GM12878 (cell line): ENCODE measurements at regions not wholly inside any gene's neighbourhood (a gene's known extent, or its start where the extent isn't known, plus 50 kb on each side); places are given as distances from the start of the nearest gene placed in this dataset.

Experiments used
- ATAC-seq: fragments of 200-7000 bp; cut with Tn5 transposase; 3 replicates; pipeline ENCODE4 v1.9.1; 2020; ENCODE audit warnings: mild to moderate bottlenecking, moderate library complexity
- BruUV-seq: library from RNA; stranded (reverse); fragments of 400-500 nt; replicated peaks from 2 replicates; lab custom pipeline; 2021; lab: Mats Ljungman, UMichigan
- CTCF ChIA-PET: fragments of 300-600 bp; sonication (Branson Sonifier 250); formaldehyde crosslinking; extraction: SDS; loops from one replicate; lab custom pipeline; 2021; ENCODE audit warnings: inconsistent platforms; lab: Yijun Ruan, JAX
- POLR2A ChIA-PET: fragments of 350-600 bp; formaldehyde crosslinking; extraction: SDS; loops from one replicate; lab custom pipeline; 2021; ENCODE audit warnings: inconsistent platforms; lab: Charles Lee
- RAD21 ChIA-PET: fragments of 300-600 bp; sonication (Branson Sonifier 250); formaldehyde crosslinking; loops from one replicate; lab custom pipeline; 2023; ENCODE audit warnings: antibody characterized with exemption; ENCODE audit not compliant: unreplicated experiment; lab: Charles Lee
- SMC1A ChIA-PET: fragments of 300-600 bp; sonication (Branson Sonifier 250); formaldehyde crosslinking; loops from one replicate; lab custom pipeline; 2023; ENCODE audit not compliant: unreplicated experiment, uncharacterized antibody; lab: Charles Lee
- DNase-seq: peaks from one replicate; pipeline ENCODE4 v3.0.0-alpha.2; 2011; ENCODE audit warnings: low read depth, low spot score
- FAIRE-seq: peaks from 3 replicates; lab custom pipeline; 2011; peaks lifted over from hg19 to GRCh38; lab: Jason Lieb, UNC
- H2AFZ ChIP-seq: 2 replicates; pipeline ENCODE4 v1.6.0; 2011; ENCODE audit warnings: low read depth, low read length, control low read depth; ENCODE audit not compliant: control insufficient read depth
- H3K27ac ChIP-seq: 2 replicates; pipeline ENCODE4 v1.5.1; 2011; ENCODE audit warnings: control low read depth; ENCODE audit not compliant: control insufficient read depth, insufficient read depth
- H3K27me3 ChIP-seq, 2 experiments: replicated peaks in 1 of 2; 2 replicates each; pipeline versions ENCODE4 v1.6.0 to v1.6.1; 2011; ENCODE audit warnings: low read length in 1 of 2; ENCODE audit not compliant: control insufficient read depth in 2 of 2, insufficient read depth in 2 of 2
- H3K36me3 ChIP-seq, 2 experiments: 2 replicates each; pipeline ENCODE4 v1.5.1; 2011; ENCODE audit warnings: low read length in 1 of 2; ENCODE audit not compliant: control insufficient read depth in 2 of 2, insufficient read depth in 2 of 2
- H3K4me1 ChIP-seq: 2 replicates; pipeline ENCODE4 v1.6.1; 2011; ENCODE audit warnings: mild to moderate bottlenecking, low read length, moderate library complexity, mixed read lengths; ENCODE audit not compliant: control insufficient read depth, insufficient read depth
- H3K4me2 ChIP-seq: 2 replicates; pipeline ENCODE4 v1.6.0; 2011; ENCODE audit warnings: control low read depth; ENCODE audit not compliant: control insufficient read depth, insufficient read depth
- H3K4me3 ChIP-seq: fragments of 200-600 bp; sonication (generic); 2 replicates; pipeline ENCODE4 v1.5.1; 2016
- H3K79me2 ChIP-seq: 2 replicates; pipeline ENCODE4 v1.6.0; 2011; ENCODE audit warnings: low read length; ENCODE audit not compliant: control insufficient read depth, insufficient read depth
- H3K9ac ChIP-seq: 2 replicates; pipeline ENCODE4 v1.8.0; 2011; ENCODE audit warnings: low read length, control low read depth, mixed read lengths; ENCODE audit not compliant: control insufficient read depth, insufficient read depth
- H3K9me3 ChIP-seq: replicated peaks from 3 replicates; pipeline ENCODE4 v1.5.1; 2011; ENCODE audit warnings: mild to moderate bottlenecking, low read length; ENCODE audit not compliant: control insufficient read depth, insufficient read depth
- H4K20me1 ChIP-seq: 2 replicates; pipeline ENCODE4 v1.6.0; 2011; ENCODE audit not compliant: control insufficient read depth, insufficient read depth
- MXI1 ChIP-seq: fragments of 150-350 bp; IDR thresholded peaks from 2 replicates; pipeline ENCODE4 v1.6.1; 2011; ENCODE audit warnings: low read depth, mild to moderate bottlenecking, inconsistent platforms, low read length, improper control_type of control experiment
- NBN ChIP-seq: fragments of 450-650 bp; IDR thresholded peaks from 2 replicates; pipeline ENCODE4 v1.6.1; 2016
- NR2F1 ChIP-seq: fragments of 450-650 bp; conservative IDR thresholded peaks from 2 replicates; pipeline ENCODE4 v1.6.1; 2017; ENCODE audit warnings: mild to moderate bottlenecking
- PAX5 ChIP-seq: IDR thresholded peaks from 2 replicates; pipeline ENCODE4 v1.6.1; 2011; ENCODE audit warnings: low read depth, low read length, borderline replicate concordance
- PAX8 ChIP-seq: fragments of 450-650 bp; IDR thresholded peaks from 2 replicates; pipeline ENCODE4 v1.6.1; 2017; ENCODE audit warnings: mild to moderate bottlenecking, moderate library complexity
- POLR2A ChIP-seq: IDR thresholded peaks from 2 replicates; pipeline ENCODE4 v1.6.1; 2011; ENCODE audit warnings: low read depth, mild to moderate bottlenecking, low read length
- RFX5 ChIP-seq: IDR thresholded peaks from 2 replicates; pipeline ENCODE4 v1.6.1; 2011; ENCODE audit warnings: low read depth, low read length, improper control_type of control experiment
- SPI1 ChIP-seq: IDR thresholded peaks from 2 replicates; pipeline ENCODE4 v1.6.1; 2011; ENCODE audit warnings: low read depth, mild to moderate bottlenecking, low read length, moderate library complexity, borderline replicate concordance; ENCODE audit not compliant: insufficient read depth
- STAT1 ChIP-seq: fragments of 450-650 bp; conservative IDR thresholded peaks from 2 replicates; pipeline ENCODE4 v1.6.1; 2014; ENCODE audit warnings: antibody characterized with exemption, mild to moderate bottlenecking
- TCF3 ChIP-seq: IDR thresholded peaks from 2 replicates; pipeline ENCODE4 v1.6.1; 2012; ENCODE audit warnings: low read depth, mild to moderate bottlenecking, low read length, borderline replicate concordance; ENCODE audit not compliant: insufficient read depth
- WGBS: methylation state at CpG from one replicate; pipeline ENCODE4 v1.1.6; 2016; ENCODE audit warnings: low lambda C conversion rate; ENCODE audit not compliant: insufficient replicate concordance, insufficient coverage; ENCODE audit errors: missing lambda C conversion rate; 5-methylcytosine and 5-hydroxymethylcytosine counted together
- in situ Hi-C: fragments of 300-500 bp; cut with MboI; formaldehyde crosslinking; loops from 9 replicates; pipeline ENCODE4 v1.14.3; 2018; ENCODE audit warnings: mixed read lengths
- intact Hi-C: fragments of 100-400 bp; cut with micrococcal nuclease; formaldehyde crosslinking; loops from one replicate; pipeline ENCODE4 v1.14.2; 2022; ENCODE audit not compliant: unreplicated experiment
- TF ChIP-seq, protein P1 (sequence below): IDR thresholded peaks from 2 replicates; pipeline ENCODE4 v1.6.1; 2011; ENCODE audit warnings: borderline replicate concordance, low read depth, mild to moderate bottlenecking, moderate library complexity, mixed read lengths, low read length; ENCODE audit not compliant: insufficient read depth; ENCODE audit errors: extremely low read length

DNA sequence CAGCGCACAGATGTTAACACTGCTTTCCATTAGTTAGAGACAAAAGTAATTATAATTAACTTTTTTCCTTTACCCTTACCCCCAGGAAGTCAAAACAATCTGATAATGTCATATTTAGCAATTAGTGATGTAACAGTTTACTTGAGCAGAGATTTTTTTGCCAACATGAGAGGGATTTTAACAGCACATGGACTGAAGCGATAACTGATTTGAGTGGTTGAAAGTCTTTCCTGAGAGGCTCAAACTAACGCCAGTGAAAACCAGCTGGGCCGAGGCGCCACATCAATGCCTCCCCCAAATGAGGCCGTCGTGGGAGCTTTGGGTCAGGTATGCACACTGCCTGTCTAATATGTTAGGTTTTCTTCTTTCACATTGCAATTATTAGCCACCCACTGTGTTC, 469.9 kb upstream of the SMIM21 start:
- no peak for DNase-seq
- no peaks in the 10 kb centered on the region for H3K79me2 ChIP-seq
- H3K4me1 ChIP-seq = no peaks in the 10 kb centered on the region
- 53% methylated on average over 7 of the region's 7 CpGs for WGBS
- ChIA-PET RAD21 (no interaction called here), POLR2A (no interaction called here), SMC1A (interaction anchor here (0.8 kb wide), 1 partner anchor 9 kb away, joined by 3 read pairs; no protein-coding TSS in a partner anchor), CTCF (interaction anchor here (0.7 kb wide), 1 partner anchor 9 kb away, joined by 3 read pairs; no protein-coding TSS in a partner anchor)
- H3K27ac ChIP-seq = no peak overlapping the region
- H3K9me3 ChIP-seq = no peaks in the 10 kb centered on the region
- no peak for TF ChIP-seq RFX5
- H3K4me3 ChIP-seq = no peak overlapping the region
- no peak overlapping the region for H3K4me2 ChIP-seq
- no peak overlapping the region for H3K9ac ChIP-seq
- intact Hi-C loops (no loop called here), in situ Hi-C loops (no loop called here)
- no peak overlapping the region for H2AFZ ChIP-seq
- no peaks in the 10 kb centered on the region for H3K27me3 ChIP-seq
- FAIRE-seq = no peak
- no peaks in the 10 kb centered on the region for H3K36me3 ChIP-seq
- H4K20me1 ChIP-seq = no peaks in the 10 kb centered on the region
- no TSS peak for BruUV-seq
- ATAC-seq = no peak

DNA sequence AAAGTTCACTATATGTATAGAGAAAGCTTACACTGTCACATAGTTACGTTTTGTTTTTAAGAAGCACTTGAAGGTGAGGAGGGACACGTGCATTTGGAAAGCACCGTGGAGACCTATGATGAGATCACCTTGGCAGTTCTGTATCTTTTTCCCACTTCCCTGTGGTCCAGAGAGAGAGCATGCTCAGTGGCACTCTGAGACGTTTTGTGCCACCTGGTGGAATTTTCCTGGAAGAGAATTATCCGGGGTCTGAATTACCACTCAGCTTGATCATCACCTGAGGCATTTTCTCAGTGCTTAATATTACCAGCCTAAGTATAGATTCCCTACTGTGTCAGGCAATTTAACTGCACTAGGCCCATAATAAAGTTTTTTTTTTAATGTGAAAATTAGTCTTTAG, 469.4 kb upstream of the SMIM21 start:
- H3K36me3 ChIP-seq = no peaks in the 10 kb centered on the region
- in situ Hi-C loops (no loop called here), intact Hi-C loops (no loop called here)
- ChIA-PET CTCF (interaction anchor here (0.7 kb wide), 1 partner anchor 10 kb away, joined by 3 read pairs; no protein-coding TSS in a partner anchor), RAD21 (no interaction called here), SMC1A (interaction anchor here (0.8 kb wide), 1 partner anchor 10 kb away, joined by 3 read pairs; no protein-coding TSS in a partner anchor), POLR2A (no interaction called here)
- FAIRE-seq (no peak), DNase-seq (no peak), ATAC-seq (no peak)
- H2AFZ ChIP-seq = no peak overlapping the region
- no peaks in the 10 kb centered on the region for H3K27me3 ChIP-seq
- TF ChIP-seq MXI1 = no peak
- no peak for TF ChIP-seq NBN
- TF ChIP-seq STAT1 = no peak
- TF ChIP-seq, protein P1, sequence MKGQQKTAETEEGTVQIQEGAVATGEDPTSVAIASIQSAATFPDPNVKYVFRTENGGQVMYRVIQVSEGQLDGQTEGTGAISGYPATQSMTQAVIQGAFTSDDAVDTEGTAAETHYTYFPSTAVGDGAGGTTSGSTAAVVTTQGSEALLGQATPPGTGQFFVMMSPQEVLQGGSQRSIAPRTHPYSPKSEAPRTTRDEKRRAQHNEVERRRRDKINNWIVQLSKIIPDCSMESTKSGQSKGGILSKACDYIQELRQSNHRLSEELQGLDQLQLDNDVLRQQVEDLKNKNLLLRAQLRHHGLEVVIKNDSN = no peak
- no peak for TF ChIP-seq PAX5
- no peak for TF ChIP-seq SPI1
- TF ChIP-seq POLR2A = no peak
- no peak for TF ChIP-seq TCF3
- no peak for TF ChIP-seq NR2F1
- TF ChIP-seq PAX8 = no peak
- WGBS = 23% methylated on average over 5 of the region's 5 CpGs
- no peaks in the 10 kb centered on the region for H4K20me1 ChIP-seq
- no peak overlapping the region for H3K4me3 ChIP-seq
- no peak overlapping the region for H3K4me2 ChIP-seq
- H3K4me1 ChIP-seq = no peaks in the 10 kb centered on the region
- H3K79me2 ChIP-seq = no peaks in the 10 kb centered on the region
- BruUV-seq = no TSS peak
- H3K27ac ChIP-seq = no peak overlapping the region
- H3K9me3 ChIP-seq = no peaks in the 10 kb centered on the region
- H3K9ac ChIP-seq = no peak overlapping the region
